Activated T-helper 1 cell treated with anti-CD3 and anti-CD28 coated beads, Interleukin-12 subunit alpha, Interleukin-12 subunit beta, Interleukin-2, Interleukin-4 antibody, amounts not matched to agents 30 ng/mL and 10 ng/mL and 1 ng/mL, durations not matched to agents 14 hours and 24 hours and 36 hours (primary cell): ENCODE measurements at regions not wholly inside any gene's neighbourhood (a gene's known extent, or its start where the extent isn't known, plus 50 kb on each side); places are given as distances from the start of the nearest gene placed in this dataset.

Experiments used
- DNase-seq: peaks from one replicate; pipeline ENCODE4 v3.0.0; 2021; ENCODE audit warnings: low spot score
- H3K27ac Mint-ChIP-seq: one replicate; pipeline ENCODE4 v1.8.0; 2021; ENCODE audit warnings: mild to moderate bottlenecking, mixed read lengths
- H3K27me3 Mint-ChIP-seq: one replicate; pipeline ENCODE4 v1.8.0; 2022; ENCODE audit warnings: mild to moderate bottlenecking, moderate library complexity, mixed read lengths; ENCODE audit not compliant: insufficient read depth
- H3K36me3 Mint-ChIP-seq: one replicate; pipeline ENCODE4 v1.8.0; 2021; ENCODE audit warnings: low read depth, mixed read lengths
- H3K4me1 Mint-ChIP-seq: one replicate; pipeline ENCODE4 v1.8.0; 2021; ENCODE audit warnings: low read depth, mixed read lengths
- H3K4me3 Mint-ChIP-seq: one replicate; pipeline ENCODE4 v1.8.0; 2021; ENCODE audit warnings: mild to moderate bottlenecking, moderate library complexity, mixed read lengths
- H3K9me3 Mint-ChIP-seq: one replicate; pipeline ENCODE4 v1.8.0; 2021; ENCODE audit warnings: mixed read lengths
- intact Hi-C: fragments of 100-400 bp; cut with micrococcal nuclease; formaldehyde crosslinking; loops from one replicate; pipeline ENCODE4 v1.15.1; 2024

DNA sequence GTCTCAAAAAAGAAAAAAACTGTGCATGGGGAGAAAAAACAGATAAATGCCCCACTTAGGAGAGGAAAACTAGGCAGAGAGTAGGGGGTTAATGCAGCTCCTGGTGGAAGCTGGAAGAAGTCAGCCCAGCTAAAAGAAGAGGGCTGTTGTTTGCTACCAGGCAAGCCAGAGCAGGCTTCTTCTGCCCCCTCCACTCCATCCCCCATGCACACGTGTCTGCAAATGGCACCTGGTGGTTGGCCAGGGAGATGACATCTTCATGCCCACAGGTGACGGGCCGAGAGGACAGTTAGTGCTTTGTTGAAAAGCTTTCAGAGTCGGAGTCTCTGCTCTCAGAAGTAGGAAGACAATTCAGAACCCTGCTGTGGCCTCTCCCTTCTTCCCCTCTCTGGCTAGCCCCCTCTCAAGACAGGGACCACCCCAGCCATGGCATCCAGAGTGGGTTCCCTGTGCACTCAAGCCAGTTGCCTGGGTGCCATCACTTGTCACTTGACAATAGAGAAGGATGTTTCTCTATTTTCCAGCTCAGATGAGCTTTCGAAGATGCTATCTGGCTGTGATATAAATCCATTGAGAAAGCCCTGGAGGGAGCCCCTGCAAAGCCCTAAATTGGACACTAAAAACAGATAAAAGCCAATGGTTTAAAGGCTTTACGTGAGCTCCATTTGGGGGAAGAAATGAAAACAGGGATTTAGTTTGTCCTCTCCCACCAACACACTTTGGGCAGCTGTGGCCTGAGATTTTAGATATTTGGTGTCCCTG lies 142.0 kb downstream of the TRIM29 start:
- intact Hi-C loops = no loop called here
- H3K9me3 Mint-ChIP-seq = no peaks in the 10 kb centered on the region
- H3K27me3 Mint-ChIP-seq = no peaks in the 10 kb centered on the region
- H3K27ac Mint-ChIP-seq = no peak overlapping the region
- H3K4me3 Mint-ChIP-seq = no peak overlapping the region
- DNase-seq = no peak
- no peaks in the 10 kb centered on the region for H3K36me3 Mint-ChIP-seq
- no peaks in the 10 kb centered on the region for H3K4me1 Mint-ChIP-seq

- intact Hi-C loops = no loop called here
These were observed 144.2 kb downstream of the TRIM29 start for GRCh38 chr11:119993722-119994121.

DNA sequence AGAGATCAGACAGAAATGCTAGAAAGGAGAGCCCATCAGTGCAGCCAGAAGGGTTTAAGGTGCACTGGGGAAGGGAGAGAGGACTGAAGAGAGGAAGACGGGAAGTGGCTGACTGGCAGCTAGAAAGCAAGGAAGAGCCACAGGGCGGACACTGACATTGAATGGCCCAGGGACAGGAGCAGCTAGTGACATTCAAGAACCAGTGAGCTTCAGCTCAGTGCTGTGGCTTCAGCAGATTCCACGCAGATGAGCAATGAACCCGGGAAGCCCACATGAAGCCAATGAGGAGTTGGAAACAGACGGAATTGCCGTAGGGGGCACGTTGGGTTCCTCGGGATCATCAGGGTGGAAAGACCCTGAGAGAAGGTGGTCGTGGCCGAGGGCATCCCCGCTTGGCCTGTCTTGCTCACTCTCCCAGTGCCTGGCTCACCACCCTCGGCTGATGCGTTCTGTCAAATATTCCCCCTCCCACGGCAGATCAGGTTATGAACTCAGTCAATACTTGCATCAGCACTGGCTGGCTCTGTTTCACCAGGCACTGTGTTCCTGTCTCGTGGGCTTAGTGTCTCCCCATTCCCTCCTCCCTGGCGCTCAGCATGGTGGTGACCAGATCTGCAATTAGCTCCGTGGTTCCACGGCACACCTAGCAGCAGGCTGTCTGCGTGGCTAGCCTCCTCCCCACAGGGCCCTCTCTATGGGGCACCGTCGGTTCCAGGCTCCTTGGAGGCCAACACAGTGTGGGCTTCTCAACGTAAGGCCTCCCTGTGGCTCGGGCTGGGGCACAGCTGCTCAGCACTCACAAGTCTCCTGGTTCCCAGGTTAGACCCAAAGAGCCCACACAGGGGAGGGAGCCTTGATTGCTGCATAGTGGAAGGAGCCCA lies 145.5 kb downstream of the TRIM29 start:
- H3K36me3 Mint-ChIP-seq = no peaks in the 10 kb centered on the region
- intact Hi-C loops = no loop called here
- H3K9me3 Mint-ChIP-seq = no peaks in the 10 kb centered on the region
- H3K27ac Mint-ChIP-seq = no peak overlapping the region
- DNase-seq = no peak
- H3K4me1 Mint-ChIP-seq = no peaks in the 10 kb centered on the region
- no peak overlapping the region for H3K4me3 Mint-ChIP-seq
- peaks cover 3% of the 10 kb centered on the region for H3K27me3 Mint-ChIP-seq

More at GRCh38 chr11:119993722-119994121, 144.2 kb downstream of the TRIM29 start:
- Mint-ChIP-seq H3K9me3 (no peaks in the 10 kb centered on the region), H3K36me3 (no peaks in the 10 kb centered on the region), H3K4me3 (no peak overlapping the region), H3K4me1 (no peaks in the 10 kb centered on the region), H3K27me3 (peaks cover 3% of the 10 kb centered on the region), H3K27ac (no peak overlapping the region)
- no peak for DNase-seq

DNA sequence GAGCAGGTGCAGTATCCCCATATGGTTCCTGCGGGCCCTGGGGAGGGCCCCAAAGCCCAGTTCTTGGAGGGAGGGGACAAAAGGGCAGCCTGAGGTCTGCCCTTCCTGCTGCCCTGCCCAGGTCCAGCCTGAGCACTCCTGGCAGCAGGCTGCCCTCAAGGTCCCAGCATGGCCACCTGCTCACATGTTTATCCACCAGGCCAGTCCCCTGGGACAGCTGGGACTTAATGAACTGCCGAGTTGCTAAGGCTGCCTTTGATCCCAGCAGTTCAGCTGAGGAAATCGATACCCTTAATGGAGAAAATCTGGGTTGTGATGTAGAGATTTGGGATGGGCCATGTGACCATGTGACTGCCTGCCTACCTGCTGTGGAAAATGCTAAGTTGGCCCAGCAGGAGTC lies 146.2 kb downstream of the TRIM29 start:
- intact Hi-C loops = no loop called here
- Mint-ChIP-seq H3K27ac (no peak overlapping the region), H3K4me3 (no peak overlapping the region), H3K27me3 (peaks cover 7% of the 10 kb centered on the region), H3K36me3 (no peaks in the 10 kb centered on the region), H3K9me3 (no peaks in the 10 kb centered on the region), H3K4me1 (no peaks in the 10 kb centered on the region)
- DNase-seq = no peak

GRCh38 chr11:119991022-119991404 lies 146.9 kb downstream of the TRIM29 start:
- DNase-seq = no peak
- no peaks in the 10 kb centered on the region for H3K36me3 Mint-ChIP-seq
- H3K9me3 Mint-ChIP-seq = no peaks in the 10 kb centered on the region
- H3K4me1 Mint-ChIP-seq = no peaks in the 10 kb centered on the region
- peaks cover 11% of the 10 kb centered on the region for H3K27me3 Mint-ChIP-seq
- intact Hi-C loops = no loop called here
- no peak overlapping the region for H3K27ac Mint-ChIP-seq
- no peak overlapping the region for H3K4me3 Mint-ChIP-seq

GRCh38 chr11:119990309-119991021 lies 147.4 kb downstream of the TRIM29 start:
- intact Hi-C loops = no loop called here
- H3K4me1 Mint-ChIP-seq = no peaks in the 10 kb centered on the region
- no peak overlapping the region for H3K4me3 Mint-ChIP-seq
- H3K9me3 Mint-ChIP-seq = no peaks in the 10 kb centered on the region
- peaks cover 11% of the 10 kb centered on the region for H3K27me3 Mint-ChIP-seq
- no peak overlapping the region for H3K27ac Mint-ChIP-seq
- H3K36me3 Mint-ChIP-seq = no peaks in the 10 kb centered on the region
- DNase-seq = no peak

- Mint-ChIP-seq H3K27ac (no peak overlapping the region), H3K27me3 (peaks cover 12% of the 10 kb centered on the region), H3K4me3 (no peak overlapping the region), H3K9me3 (no peaks in the 10 kb centered on the region), H3K36me3 (no peaks in the 10 kb centered on the region), H3K4me1 (no peaks in the 10 kb centered on the region)
- no peak for DNase-seq
- intact Hi-C loops = no loop called here
These were observed 148.6 kb downstream of the TRIM29 start for GRCh38 chr11:119989159-119989821.

GRCh38 chr11:119985551-119985950 lies 152.4 kb downstream of the TRIM29 start:
- no peak overlapping the region for H3K4me3 Mint-ChIP-seq
- no peaks in the 10 kb centered on the region for H3K36me3 Mint-ChIP-seq
- no peak for DNase-seq
- H3K27me3 Mint-ChIP-seq = peaks cover 12% of the 10 kb centered on the region
- no peak overlapping the region for H3K27ac Mint-ChIP-seq
- H3K4me1 Mint-ChIP-seq = no peaks in the 10 kb centered on the region
- intact Hi-C loops = no loop called here
- H3K9me3 Mint-ChIP-seq = no peaks in the 10 kb centered on the region

GRCh38 chr11:119983816-119984215 lies 154.1 kb downstream of the TRIM29 start:
- H3K36me3 Mint-ChIP-seq = no peaks in the 10 kb centered on the region
- DNase-seq = no peak
- peaks cover 9% of the 10 kb centered on the region for H3K27me3 Mint-ChIP-seq
- H3K9me3 Mint-ChIP-seq = no peaks in the 10 kb centered on the region
- intact Hi-C loops = no loop called here
- H3K27ac Mint-ChIP-seq = no peak overlapping the region
- H3K4me3 Mint-ChIP-seq = no peak overlapping the region
- no peaks in the 10 kb centered on the region for H3K4me1 Mint-ChIP-seq

- intact Hi-C loops = no loop called here
These were observed 154.6 kb downstream of the TRIM29 start for GRCh38 chr11:119983240-119983732.

GRCh38 chr11:119982517-119983239 lies 155.2 kb downstream of the TRIM29 start:
- Mint-ChIP-seq H3K9me3 (no peaks in the 10 kb centered on the region), H3K27ac (no peak overlapping the region), H3K4me1 (no peaks in the 10 kb centered on the region), H3K27me3 (peaks cover 9% of the 10 kb centered on the region), H3K4me3 (no peak overlapping the region), H3K36me3 (no peaks in the 10 kb centered on the region)
- no peak for DNase-seq
- intact Hi-C loops = no loop called here

More at GRCh38 chr11:119983240-119983732, 154.6 kb downstream of the TRIM29 start:
- H3K9me3 Mint-ChIP-seq = no peaks in the 10 kb centered on the region
- H3K27ac Mint-ChIP-seq = no peak overlapping the region
- no peak for DNase-seq
- peaks cover 9% of the 10 kb centered on the region for H3K27me3 Mint-ChIP-seq
- H3K4me3 Mint-ChIP-seq = no peak overlapping the region
- no peaks in the 10 kb centered on the region for H3K36me3 Mint-ChIP-seq
- H3K4me1 Mint-ChIP-seq = no peaks in the 10 kb centered on the region

DNA sequence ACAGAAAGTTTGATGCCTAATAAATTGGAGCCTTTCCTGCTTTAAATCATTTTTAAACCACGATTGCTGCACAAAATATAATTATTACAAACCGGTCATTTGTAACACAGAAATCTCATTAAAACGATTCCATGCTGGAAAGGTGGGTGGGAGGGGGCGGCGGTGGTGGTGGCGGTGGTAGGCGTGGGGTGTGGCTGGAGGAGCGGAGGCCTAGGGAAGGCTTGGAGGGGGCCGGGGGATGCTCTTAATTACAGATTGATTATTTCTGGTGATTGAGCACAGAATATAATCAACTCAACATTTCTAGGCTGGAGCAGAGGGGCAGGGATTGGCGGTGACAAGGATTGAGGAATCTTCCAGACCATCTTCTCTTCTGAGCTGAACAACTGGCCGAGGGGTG lies 157.5 kb downstream of the TRIM29 start:
- Mint-ChIP-seq H3K4me3 (no peak overlapping the region), H3K27me3 (peaks cover 5% of the 10 kb centered on the region), H3K27ac (no peak overlapping the region), H3K36me3 (no peaks in the 10 kb centered on the region), H3K9me3 (no peaks in the 10 kb centered on the region), H3K4me1 (no peaks in the 10 kb centered on the region)
- intact Hi-C loops = no loop called here
- DNase-seq = no peak
